Stomach (tissue), 8 donors: ENCODE measurements at regions not wholly inside any gene's neighbourhood (a gene's known extent, or its start where the extent isn't known, plus 50 kb on each side); places are given as distances from the start of the nearest gene placed in this dataset.

Experiments
- DNase-seq, 2 donors: peaks; one replicate each; pipeline versions ENCODE4 v3.0.0 to v3.0.0-alpha.2; 2013 to 2019
- H3K27ac ChIP-seq, 5 donors: fragments of 200-600 bp in 4 of 5; sonication (generic) in 4 of 5; one replicate each; pipeline ENCODE4 v1.5.1; 2013 to 2019; ENCODE audit warnings: mild to moderate bottlenecking in 1 of 5, moderate library complexity in 1 of 5
- H3K27me3 ChIP-seq, 3 donors: fragments of 200-600 bp; sonication (generic); one replicate each; pipeline ENCODE4 v1.5.1; 2017 to 2019; ENCODE audit warnings: mixed run types in 1 of 3
- H3K36me3 ChIP-seq, 4 donors: fragments of 200-600 bp; sonication (generic); 1 replicate in 3 of 4; 2 replicates in 1 of 4; pipeline ENCODE4 v1.5.1; 2016 to 2019
- H3K4me1 ChIP-seq, 4 donors: fragments of 200-600 bp; sonication (generic); one replicate each; pipeline ENCODE4 v1.5.1; 2016 to 2019
- H3K4me3 ChIP-seq, 4 donors: fragments of 200-600 bp; sonication (generic) in 3 of 4; one replicate each; pipeline ENCODE4 v1.5.1; 2016 to 2019; ENCODE audit warnings: mild to moderate bottlenecking in 1 of 4
- H3K9me3 ChIP-seq, 4 donors: fragments of 200-600 bp; sonication (generic); one replicate each; pipeline ENCODE4 v1.5.1; 2016 to 2019
- EP300 ChIP-seq: sonication (generic); formaldehyde crosslinking; IDR thresholded peaks from one replicate; pipeline ENCODE4 v1.6.1; 2017; ENCODE audit warnings: antibody characterized with exemption
- POLR2A ChIP-seq, 4 donors: fragments of 450-650 bp; IDR thresholded peaks; one replicate each; pipeline ENCODE4 v1.6.1; 2016; ENCODE audit warnings: antibody characterized with exemption in 4 of 4, control low read depth in 2 of 4, mild to moderate bottlenecking in 1 of 4, moderate library complexity in 1 of 4
- POLR2AphosphoS5 ChIP-seq, 3 donors: sonication (generic); formaldehyde crosslinking; IDR thresholded peaks; one replicate each; pipeline ENCODE4 v1.6.1; 2016; ENCODE audit warnings: antibody characterized with exemption in 3 of 3
- WGBS, 5 donors: extraction: QIAGEN DNeasy Blood & Tissue Kit in 3 of 5; methylation state at CpG; one replicate each; pipeline versions ENCODE4 v1.1.5 to v1.1.7; 2013 to 2018; 5-methylcytosine and 5-hydroxymethylcytosine counted together
- intact Hi-C: fragments of 100-400 bp; cut with DNase I; formaldehyde crosslinking; loops from one replicate; pipeline ENCODE4 v1.15.1; 2023; ENCODE audit warnings: low total_unique reads
- TF ChIP-seq, protein P1 (sequence below), 7 experiments: fragments of 450-650 bp in 4 of 7; fragments of 200-600 bp in 3 of 7; sonication (generic) in 3 of 7; IDR thresholded peaks; one replicate each; pipeline ENCODE4 v1.5.1; 2016 to 2019; ENCODE audit warnings: antibody characterized with exemption in 7 of 7, control low read depth in 2 of 7, mild to moderate bottlenecking in 1 of 7
- donor health status: healthy with polysubstance abuse.
- donor health status: Bipolar disorder and iron deficiency.
- donor health status: healthy.

DNA sequence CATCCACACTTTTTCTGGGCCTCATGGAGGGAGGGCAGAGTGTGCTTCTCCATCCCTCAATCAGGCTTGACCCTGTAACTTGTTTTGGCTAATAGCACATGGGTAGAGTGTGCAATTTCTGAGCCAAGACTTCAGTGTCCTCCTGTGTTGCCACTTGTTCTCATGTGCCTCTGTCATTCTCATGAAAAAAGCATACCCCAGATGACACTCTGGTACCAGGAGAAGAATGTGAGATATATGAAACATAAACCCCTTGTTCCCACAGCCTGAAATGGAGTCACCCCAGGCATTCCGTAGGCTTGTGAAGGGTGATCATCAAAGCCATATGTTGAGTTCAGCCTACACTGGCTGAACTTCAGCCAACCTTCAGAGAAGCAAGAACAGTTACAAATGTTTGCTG is 239.2 kb upstream of the MIR17HG start:
- Histone ChIP-seq H3K27ac (no peak overlapping the region), H3K4me3 (no peak overlapping the region), H3K4me1 (no peaks in the 10 kb centered on the region), H3K36me3 (no peaks in the 10 kb centered on the region), H3K9me3 (no peaks in the 10 kb centered on the region), H3K27me3 (peaks cover 0 to 2% (median 0%) of the 10 kb centered on the region in 3 donors)
- no peak for DNase-seq
- intact Hi-C loops, result no loop called here
- TF ChIP-seq EP300 (no peak), POLR2A (IDR thresholded peaks at IDR 0.05) (no peak), POLR2AphosphoS5 (IDR thresholded peaks at IDR 0.05) (no peak)
- TF ChIP-seq, protein P1, sequence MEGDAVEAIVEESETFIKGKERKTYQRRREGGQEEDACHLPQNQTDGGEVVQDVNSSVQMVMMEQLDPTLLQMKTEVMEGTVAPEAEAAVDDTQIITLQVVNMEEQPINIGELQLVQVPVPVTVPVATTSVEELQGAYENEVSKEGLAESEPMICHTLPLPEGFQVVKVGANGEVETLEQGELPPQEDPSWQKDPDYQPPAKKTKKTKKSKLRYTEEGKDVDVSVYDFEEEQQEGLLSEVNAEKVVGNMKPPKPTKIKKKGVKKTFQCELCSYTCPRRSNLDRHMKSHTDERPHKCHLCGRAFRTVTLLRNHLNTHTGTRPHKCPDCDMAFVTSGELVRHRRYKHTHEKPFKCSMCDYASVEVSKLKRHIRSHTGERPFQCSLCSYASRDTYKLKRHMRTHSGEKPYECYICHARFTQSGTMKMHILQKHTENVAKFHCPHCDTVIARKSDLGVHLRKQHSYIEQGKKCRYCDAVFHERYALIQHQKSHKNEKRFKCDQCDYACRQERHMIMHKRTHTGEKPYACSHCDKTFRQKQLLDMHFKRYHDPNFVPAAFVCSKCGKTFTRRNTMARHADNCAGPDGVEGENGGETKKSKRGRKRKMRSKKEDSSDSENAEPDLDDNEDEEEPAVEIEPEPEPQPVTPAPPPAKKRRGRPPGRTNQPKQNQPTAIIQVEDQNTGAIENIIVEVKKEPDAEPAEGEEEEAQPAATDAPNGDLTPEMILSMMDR (IDR thresholded peaks at IDR 0.05), result no peak
- WGBS, 5 donors, result 83 to 94% (median 90%) methylated on average over 1 of the region's 1 CpG

GRCh38 chr13:91111476-91112200 is 235.8 kb upstream of the MIR17HG start:
- no peak for DNase-seq
- no peaks in the 10 kb centered on the region for H3K4me1 ChIP-seq
- H3K9me3 ChIP-seq, result no peaks in the 10 kb centered on the region
- H3K27ac ChIP-seq, result no peak overlapping the region
- no peak overlapping the region for H3K4me3 ChIP-seq
- no peaks in the 10 kb centered on the region for H3K36me3 ChIP-seq
- intact Hi-C loops, result no loop called here
- H3K27me3 ChIP-seq, result no peaks in the 10 kb centered on the region
- TF ChIP-seq EP300, result no peak
- no peak for TF ChIP-seq POLR2A (IDR thresholded peaks at IDR 0.05)
- TF ChIP-seq POLR2AphosphoS5 (IDR thresholded peaks at IDR 0.05), result no peak
- TF ChIP-seq, protein P1 (IDR thresholded peaks at IDR 0.05), result no peak
- WGBS, 5 donors, result 35 to 58% (median 44%) methylated on average over 6 of the region's 6 CpGs

DNA sequence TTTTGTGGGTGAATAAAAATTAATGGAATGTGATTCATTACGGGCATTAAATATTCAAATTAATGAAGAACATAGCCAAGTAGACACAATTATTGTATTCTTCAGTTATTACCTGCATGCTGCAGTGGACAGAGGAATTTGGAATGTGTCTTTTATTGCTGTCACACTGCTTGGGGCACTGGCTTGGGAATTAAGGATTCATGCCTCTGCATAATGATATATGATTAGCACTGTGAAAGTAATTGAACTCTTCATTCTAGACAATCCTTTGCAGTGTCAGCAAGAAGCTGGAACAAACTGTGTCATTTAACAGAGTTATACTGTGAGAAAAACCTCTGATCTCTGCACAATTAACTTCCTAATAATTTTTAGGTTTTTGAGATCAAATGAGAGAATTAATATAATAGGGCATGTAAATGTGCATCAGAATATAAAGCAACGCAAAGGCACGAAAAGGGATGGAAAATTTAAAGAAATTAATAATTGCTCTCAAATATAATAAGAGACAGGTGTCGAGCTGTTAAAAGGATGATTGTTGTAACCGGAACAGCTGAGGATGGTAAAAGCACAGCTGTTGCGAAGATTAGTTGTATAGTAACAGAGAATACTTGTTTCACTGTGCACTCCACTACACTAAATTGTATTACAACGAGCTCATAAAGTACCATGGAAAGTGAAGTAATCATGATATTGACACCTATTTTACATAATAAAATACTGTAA is 235.1 kb upstream of the MIR17HG start:
- H3K27ac ChIP-seq, result no peak overlapping the region
- no peaks in the 10 kb centered on the region for H3K9me3 ChIP-seq
- H3K27me3 ChIP-seq, result no peaks in the 10 kb centered on the region
- WGBS, 5 donors, result 76 to 84% (median 79%) methylated on average over 7 of the region's 7 CpGs
- H3K4me3 ChIP-seq, result no peak overlapping the region
- TF ChIP-seq POLR2A (IDR thresholded peaks at IDR 0.05), result no peak
- TF ChIP-seq POLR2AphosphoS5 (IDR thresholded peaks at IDR 0.05), result no peak
- no peak for TF ChIP-seq EP300
- TF ChIP-seq, protein P1 (IDR thresholded peaks at IDR 0.05), result no peak
- intact Hi-C loops, result no loop called here
- no peak for DNase-seq
- H3K4me1 ChIP-seq, result no peaks in the 10 kb centered on the region
- no peaks in the 10 kb centered on the region for H3K36me3 ChIP-seq

- no peak overlapping the region for H3K4me3 ChIP-seq
- WGBS, 5 donors, result 74 to 95% (median 90%) methylated on average over 1 of the region's 1 CpG
- no peak for DNase-seq
- no peak overlapping the region for H3K27ac ChIP-seq
- H3K4me1 ChIP-seq, result no peaks in the 10 kb centered on the region
- TF ChIP-seq POLR2A (IDR thresholded peaks at IDR 0.05) (no peak), POLR2AphosphoS5 (IDR thresholded peaks at IDR 0.05) (no peak), EP300 (no peak)
- TF ChIP-seq, protein P1 (IDR thresholded peaks at IDR 0.05), result no peak
- no peaks in the 10 kb centered on the region for H3K27me3 ChIP-seq
- H3K36me3 ChIP-seq, result no peaks in the 10 kb centered on the region
- intact Hi-C loops, result no loop called here
- H3K9me3 ChIP-seq, result no peaks in the 10 kb centered on the region
Observed at GRCh38 chr13:91112924-91113277, 234.6 kb upstream of the MIR17HG start.
